Choroid plexus epithelial cell (primary cell): ENCODE measurements at regions not wholly inside any gene's neighbourhood (a gene's known extent, or its start where the extent isn't known, plus 50 kb on each side); places are given as distances from the start of the nearest gene placed in this dataset.

Source experiments
- DNase-seq: peaks from one replicate; pipeline ENCODE4 v3.0.0-alpha.2; 2010; ENCODE audit warnings: low read depth
- H3K4me3 ChIP-seq: 2 replicates; pipeline ENCODE4 v1.5.1; 2011; ENCODE audit warnings: low read depth, mild to moderate bottlenecking, control low read depth, low read length, moderate library complexity
- CTCF ChIP-seq: conservative IDR thresholded peaks from 2 replicates; pipeline ENCODE4 v1.5.1; 2011; ENCODE audit warnings: low read depth, mild to moderate bottlenecking, control low read depth, inconsistent platforms, low read length, moderate library complexity

DNA sequence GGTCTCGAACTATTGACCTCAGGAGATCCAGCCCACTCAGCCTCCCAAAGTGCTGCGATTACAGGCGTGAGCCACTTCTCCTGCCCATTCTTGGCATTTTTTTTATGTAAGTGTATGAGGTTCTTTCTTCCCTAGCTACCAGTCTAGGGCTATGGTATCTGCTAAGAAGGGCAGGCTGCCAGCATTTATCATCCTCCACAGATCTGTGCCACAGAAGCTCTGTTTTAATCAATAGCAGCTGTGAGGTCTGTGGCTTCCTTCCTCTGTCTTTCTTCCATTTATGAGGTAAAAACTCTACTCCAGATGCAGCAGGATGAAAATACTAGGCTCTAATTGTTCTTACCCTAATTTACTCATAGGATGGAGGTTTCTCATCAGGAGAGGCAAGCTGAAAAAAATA, 1382.4 kb upstream of the ADGRB3 start:
- no peak for DNase-seq
- no peak for TF ChIP-seq CTCF

GRCh38 chr6:67248077-67248476, 1387.0 kb upstream of the ADGRB3 start:
- no peak overlapping the region for H3K4me3 ChIP-seq
- TF ChIP-seq CTCF, result no peak
- DNase-seq, result no peak

More for the DNA sequence above, 1382.4 kb upstream of the ADGRB3 start:
- H3K4me3 ChIP-seq, result no peak overlapping the region

- no peak for DNase-seq
- TF ChIP-seq CTCF, result no peak
- H3K4me3 ChIP-seq, result no peak overlapping the region
These were observed 1391.0 kb upstream of the ADGRB3 start for GRCh38 chr6:67244037-67244436.

- no peak for TF ChIP-seq CTCF
- no peak for DNase-seq
- H3K4me3 ChIP-seq, result no peak overlapping the region
These were observed 1397.8 kb upstream of the ADGRB3 start for GRCh38 chr6:67237277-67237676.

DNA sequence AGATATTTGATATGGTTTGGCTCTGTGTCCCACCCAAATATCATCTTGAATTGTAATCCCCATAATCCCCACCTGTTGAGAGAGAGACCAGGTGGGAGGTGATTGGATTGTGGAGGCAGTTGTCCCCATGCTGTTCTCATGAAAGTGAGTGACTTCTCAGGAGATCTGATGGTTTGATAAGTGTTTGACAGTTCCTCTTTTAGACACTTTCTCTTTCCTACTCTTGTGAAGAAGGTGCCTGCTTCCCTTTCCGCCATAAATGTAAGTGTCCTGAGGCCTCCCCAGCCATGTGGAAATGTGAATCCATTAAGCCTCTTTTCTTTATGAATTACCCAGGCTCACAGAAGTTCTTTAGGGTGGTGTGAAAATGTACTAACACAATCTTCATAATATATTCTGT, 1404.0 kb upstream of the ADGRB3 start:
- no peak overlapping the region for H3K4me3 ChIP-seq
- no peak for TF ChIP-seq CTCF
- DNase-seq, result no peak

DNA sequence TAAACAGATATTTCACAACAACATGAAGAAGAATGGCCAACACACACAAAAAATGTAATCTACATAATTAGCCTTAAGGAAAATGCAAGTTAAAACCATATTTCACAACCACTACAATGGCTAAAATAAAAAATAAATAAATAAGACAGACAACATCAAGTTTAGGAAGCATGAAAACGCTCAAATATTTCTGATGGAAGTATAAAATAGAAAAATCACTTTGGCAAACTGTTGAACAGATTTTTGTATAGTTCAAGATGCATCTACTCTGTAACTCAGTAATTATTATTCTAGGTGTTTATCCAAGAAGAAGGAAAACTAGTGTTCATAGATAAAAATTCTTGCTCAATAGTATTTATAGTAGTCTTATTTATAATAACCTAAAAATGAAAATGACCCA, 1410.1 kb upstream of the ADGRB3 start:
- no peak for DNase-seq

More for the DNA sequence above, 1410.1 kb upstream of the ADGRB3 start:
- no peak overlapping the region for H3K4me3 ChIP-seq
- no peak for TF ChIP-seq CTCF
